MG63 (cell line): ENCODE measurements at regions not wholly inside any gene's neighbourhood (a gene's known extent, or its start where the extent isn't known, plus 50 kb on each side); places are given as distances from the start of the nearest gene placed in this dataset.

ENCODE experiments used
- DNase-seq: peaks from one replicate; pipeline ENCODE4 v3.0.0-alpha.2; 2020
- H3K27me3 ChIP-seq: fragments of 250-450 bp; sonication (Bioruptor Pico); 2 replicates; pipeline ENCODE4 v1.5.1; 2020; ENCODE audit warnings: mild to moderate bottlenecking, moderate library complexity
- H3K36me3 ChIP-seq: fragments of 250-450 bp; sonication (Bioruptor Pico); 2 replicates; pipeline ENCODE4 v1.5.1; 2020; ENCODE audit warnings: mild to moderate bottlenecking, moderate library complexity
- H3K4me3 ChIP-seq: fragments of 250-450 bp; sonication (Bioruptor Pico); 2 replicates; pipeline ENCODE4 v1.5.1; 2020; ENCODE audit warnings: mild to moderate bottlenecking, moderate library complexity
- H3K9me3 ChIP-seq: fragments of 250-450 bp; sonication (Bioruptor Pico); 2 replicates; pipeline ENCODE4 v1.5.1; 2020; ENCODE audit warnings: mild to moderate bottlenecking, moderate library complexity

DNA sequence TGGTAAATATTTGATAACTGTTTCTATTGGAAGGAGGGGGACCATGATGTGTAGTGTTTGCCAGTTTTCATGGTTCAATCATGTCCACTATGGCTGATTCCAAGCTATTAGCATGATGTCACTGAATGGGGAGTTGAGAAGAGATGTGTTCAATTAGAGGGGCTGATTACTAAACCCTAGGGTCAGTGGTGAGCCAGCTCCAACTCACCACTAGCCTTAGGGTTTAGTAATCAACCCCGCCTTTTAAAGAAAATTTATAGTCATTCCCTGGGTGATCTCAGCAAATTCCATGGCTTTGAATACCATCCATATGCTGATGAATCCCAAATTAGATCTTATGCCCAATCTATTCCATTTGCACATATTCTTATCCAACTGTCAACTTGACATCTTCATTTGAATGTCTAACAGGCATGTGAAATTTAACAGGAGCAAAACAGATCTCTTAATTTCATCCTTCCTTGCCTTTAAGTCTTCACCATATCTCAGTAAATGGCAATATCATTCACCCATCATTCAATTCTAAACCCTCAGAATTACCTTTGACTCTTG, 98.8 kb downstream of the GCNT1 start:
- no peaks in the 10 kb centered on the region for H3K9me3 ChIP-seq
- DNase-seq, result peak; percentile 34
- H3K27me3 ChIP-seq, result no peaks in the 10 kb centered on the region
- no peaks in the 10 kb centered on the region for H3K36me3 ChIP-seq
- H3K4me3 ChIP-seq, result no peak overlapping the region

DNA sequence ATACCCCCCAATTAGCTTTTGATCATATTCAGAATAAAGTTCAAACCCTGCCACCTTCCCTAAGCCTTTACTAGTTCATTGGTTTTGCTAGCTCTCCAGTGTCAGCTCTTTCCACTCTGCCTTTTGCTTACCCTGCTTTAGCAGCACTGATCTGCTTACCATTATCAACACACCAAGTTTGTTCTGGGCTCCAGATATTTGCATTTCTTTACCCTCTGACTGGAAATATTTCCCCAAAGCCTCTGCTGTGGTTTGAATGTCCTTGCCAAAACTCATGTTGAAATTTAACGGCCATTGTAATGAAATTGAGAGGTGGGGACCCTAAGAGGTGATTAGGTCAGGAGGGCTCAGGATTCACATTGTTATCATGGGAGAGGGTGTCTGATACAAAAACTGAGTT, 99.5 kb downstream of the GCNT1 start:
- H3K9me3 ChIP-seq, result no peaks in the 10 kb centered on the region
- DNase-seq, result no peak

DNA sequence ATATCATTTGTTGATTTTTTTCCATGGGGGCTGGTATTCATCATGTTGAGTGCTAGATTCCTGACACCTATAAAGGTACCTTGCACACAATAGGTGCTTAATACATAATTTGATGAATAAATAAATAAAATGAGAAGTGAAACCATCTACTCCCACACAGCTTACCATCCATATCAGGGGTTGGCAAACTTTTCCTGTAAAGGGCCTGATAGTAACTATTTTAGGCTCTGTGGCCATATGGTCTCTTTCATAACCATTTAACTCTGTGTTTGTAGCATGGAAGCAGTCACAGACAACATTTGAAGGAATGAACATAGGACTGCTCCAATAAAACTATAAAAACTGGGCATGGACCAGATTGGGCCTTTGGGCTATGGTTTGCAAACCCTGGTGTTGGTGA, 100.3 kb downstream of the GCNT1 start:
- DNase-seq, result no peak
- Histone ChIP-seq H3K36me3 (no peaks in the 10 kb centered on the region), H3K4me3 (no peak overlapping the region), H3K9me3 (no peaks in the 10 kb centered on the region), H3K27me3 (no peaks in the 10 kb centered on the region)

More for the DNA sequence above, 99.5 kb downstream of the GCNT1 start:
- Histone ChIP-seq H3K36me3 (no peaks in the 10 kb centered on the region), H3K4me3 (no peak overlapping the region), H3K27me3 (no peaks in the 10 kb centered on the region)

DNA sequence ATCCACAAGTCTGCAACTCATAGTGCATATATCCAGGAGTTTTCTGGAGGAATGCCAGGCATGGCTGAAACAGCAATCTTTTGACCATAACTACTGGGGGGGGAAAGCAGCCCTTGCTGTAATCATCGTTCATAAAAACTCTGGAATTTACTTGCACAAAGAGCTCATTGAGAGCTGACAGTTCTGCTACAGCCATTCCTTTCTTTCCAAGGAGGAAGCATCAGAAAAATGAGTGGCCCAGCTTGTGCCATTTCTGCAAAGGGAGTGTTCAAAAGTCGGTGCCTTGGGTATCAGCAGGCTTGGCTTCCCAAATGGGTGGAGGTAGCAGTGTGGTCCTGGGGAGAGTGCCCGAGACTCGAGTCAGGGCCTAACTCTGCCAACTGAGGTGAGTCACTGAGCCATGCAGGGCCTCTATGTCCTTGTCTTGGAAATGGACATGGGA, 101.5 kb downstream of the GCNT1 start:
- peak; percentile 83 for DNase-seq
- Histone ChIP-seq H3K9me3 (no peaks in the 10 kb centered on the region), H3K36me3 (no peaks in the 10 kb centered on the region), H3K4me3 (no peak overlapping the region), H3K27me3 (no peaks in the 10 kb centered on the region)

DNA sequence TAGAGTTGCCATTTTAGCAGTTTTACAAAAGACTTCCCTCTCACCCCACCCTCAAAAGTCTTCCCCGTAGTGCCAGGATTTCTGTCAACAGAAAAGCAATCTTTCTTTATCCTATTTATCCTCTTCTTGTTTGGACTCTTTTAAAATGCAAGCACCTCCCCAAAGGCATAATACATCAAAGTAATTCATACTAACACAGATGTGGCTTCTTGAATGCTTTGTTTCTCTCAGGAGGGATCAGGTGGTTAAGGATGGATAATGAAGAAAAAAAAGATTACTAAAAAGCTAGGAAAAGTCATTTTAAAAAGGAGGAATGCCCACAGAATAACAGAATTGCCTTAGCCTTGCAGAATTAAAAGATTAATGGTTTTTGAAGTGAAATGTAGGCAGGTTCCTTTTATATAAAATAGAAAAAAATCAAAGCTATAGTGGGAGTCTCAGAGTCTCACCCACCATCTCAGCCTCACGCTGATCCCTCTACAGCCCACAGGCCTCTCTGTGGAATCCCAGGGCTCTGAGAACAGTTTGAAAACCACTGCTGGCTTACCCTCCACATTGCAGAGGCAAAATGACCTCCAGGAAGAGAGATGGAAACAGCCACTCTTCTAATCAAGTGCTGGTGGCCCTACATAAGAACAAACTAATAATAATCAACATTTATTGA, 102.2 kb downstream of the GCNT1 start:
- H3K4me3 ChIP-seq, result no peak overlapping the region
- no peaks in the 10 kb centered on the region for H3K9me3 ChIP-seq
- DNase-seq, result no peak
- no peaks in the 10 kb centered on the region for H3K27me3 ChIP-seq
- H3K36me3 ChIP-seq, result no peaks in the 10 kb centered on the region
